Hematopoietic multipotent progenitor cell treated with erythropoietin and hydrocortisone succinate and interleukin-3 and kit ligand, for 8 days (in vitro differentiated cells): ENCODE measurements at regions not wholly inside any gene's neighbourhood (a gene's known extent, or its start where the extent isn't known, plus 50 kb on each side); places are given as distances from the start of the nearest gene placed in this dataset.

Experiments used
- DNase-seq: peaks from one replicate; pipeline ENCODE4 v3.0.0-alpha.2; 2015

- DNase-seq, result no peak
These were observed 89.6 kb upstream of the SGCD start for GRCh38 chr5:156237361-156237760.

DNA sequence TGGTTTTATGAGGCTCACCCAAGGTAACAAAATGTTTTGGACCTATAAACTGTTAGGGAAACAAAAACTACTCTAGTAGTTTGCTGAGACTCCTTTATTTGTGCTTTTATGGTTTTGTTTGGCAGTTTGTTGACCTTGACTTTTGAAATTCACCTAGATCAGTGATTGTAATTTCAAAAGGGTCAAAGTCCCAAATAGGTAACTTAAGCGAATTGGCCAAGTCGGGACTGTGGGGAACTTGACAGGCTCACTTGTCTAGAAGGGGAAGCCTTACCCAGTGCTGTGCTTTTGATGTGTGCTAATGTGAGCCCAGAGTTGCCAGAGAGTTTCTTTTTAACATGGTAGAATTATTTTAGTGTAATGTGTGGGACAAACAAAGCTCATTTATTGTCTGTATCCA, 87.2 kb upstream of the SGCD start:
- no peak for DNase-seq

- DNase-seq, result no peak
These were observed 86.5 kb upstream of the SGCD start for GRCh38 chr5:156240414-156240813.

- DNase-seq, result no peak
These were observed 85.7 kb upstream of the SGCD start for GRCh38 chr5:156241266-156241665.

DNA sequence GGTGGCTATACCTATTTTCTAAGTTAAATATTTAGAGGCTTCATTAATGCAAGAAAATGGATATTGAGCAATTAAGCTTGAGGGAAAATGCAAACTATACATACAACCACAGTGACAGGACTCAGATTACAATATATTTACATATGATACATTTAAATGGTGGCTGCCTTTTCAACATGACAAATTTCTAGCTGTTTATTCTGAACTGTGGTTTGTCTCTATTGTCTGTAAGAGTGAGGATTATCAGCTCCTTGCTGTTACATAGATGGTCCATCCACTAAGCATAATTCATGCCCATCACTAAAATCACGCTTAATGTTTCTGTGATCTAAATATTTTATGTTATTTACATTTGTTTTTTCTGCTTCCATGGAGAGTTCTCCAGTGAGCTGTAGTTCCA, 81.1 kb upstream of the SGCD start:
- no peak for DNase-seq

DNA sequence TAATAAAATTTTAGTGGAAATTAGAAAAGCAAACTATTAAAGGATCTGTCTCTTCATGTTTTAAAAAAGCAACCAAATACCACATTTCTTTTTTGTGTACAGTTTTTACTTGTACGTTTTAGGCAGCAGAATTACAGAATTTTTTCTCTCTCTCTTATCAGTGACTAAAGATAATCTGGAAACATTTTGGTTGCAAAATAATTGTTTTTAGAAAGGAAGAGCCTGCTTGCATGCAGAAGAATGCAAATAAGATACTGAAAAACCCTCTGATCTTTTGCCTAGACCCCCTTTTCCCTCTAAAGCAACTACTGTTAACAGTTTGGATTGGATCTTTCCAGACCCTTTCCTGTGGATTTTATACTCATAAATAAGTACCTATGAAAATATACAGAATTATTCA, 75.9 kb upstream of the SGCD start:
- no peak for DNase-seq

GRCh38 chr5:156253130-156253529, 73.8 kb upstream of the SGCD start:
- no peak for DNase-seq

GRCh38 chr5:156254196-156254595, 72.8 kb upstream of the SGCD start:
- no peak for DNase-seq

DNA sequence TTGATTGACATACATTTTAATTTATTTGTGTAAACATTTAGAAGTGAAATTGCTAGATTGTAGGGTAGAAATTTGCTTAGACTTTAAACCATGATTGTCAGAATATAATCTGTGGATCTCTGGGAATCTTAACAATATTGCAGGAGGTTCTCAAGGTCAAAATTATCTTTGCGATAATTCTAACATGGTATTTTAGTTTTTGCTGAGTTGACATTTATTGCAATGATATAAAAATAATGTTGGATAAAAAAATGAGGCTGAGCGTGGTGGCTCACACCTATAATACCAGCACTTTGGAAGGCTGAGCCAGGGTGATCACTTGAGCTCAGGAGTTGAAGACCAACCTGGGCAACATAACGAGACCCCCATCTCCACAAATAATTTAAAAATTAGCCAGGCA, 70.3 kb upstream of the SGCD start:
- DNase-seq, result no peak

DNA sequence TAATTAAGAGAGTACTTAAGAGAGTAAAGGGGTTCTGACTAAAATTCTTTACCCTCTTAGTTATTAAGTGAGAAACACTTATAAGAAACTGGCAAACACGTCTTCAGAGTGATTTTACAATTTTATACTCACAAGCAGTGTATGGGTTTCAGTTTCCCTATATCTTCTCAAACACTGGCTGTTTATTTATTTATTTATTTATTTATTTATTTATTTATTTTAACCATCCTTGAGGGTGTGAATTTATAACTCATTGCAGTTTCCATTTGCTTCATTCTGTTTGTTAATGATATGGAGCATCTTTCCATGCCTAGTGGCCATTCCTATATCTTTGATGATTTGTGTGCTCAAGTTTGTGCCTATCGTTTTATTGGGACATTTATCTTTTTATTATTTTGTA, 68.0 kb upstream of the SGCD start:
- no peak for DNase-seq

DNA sequence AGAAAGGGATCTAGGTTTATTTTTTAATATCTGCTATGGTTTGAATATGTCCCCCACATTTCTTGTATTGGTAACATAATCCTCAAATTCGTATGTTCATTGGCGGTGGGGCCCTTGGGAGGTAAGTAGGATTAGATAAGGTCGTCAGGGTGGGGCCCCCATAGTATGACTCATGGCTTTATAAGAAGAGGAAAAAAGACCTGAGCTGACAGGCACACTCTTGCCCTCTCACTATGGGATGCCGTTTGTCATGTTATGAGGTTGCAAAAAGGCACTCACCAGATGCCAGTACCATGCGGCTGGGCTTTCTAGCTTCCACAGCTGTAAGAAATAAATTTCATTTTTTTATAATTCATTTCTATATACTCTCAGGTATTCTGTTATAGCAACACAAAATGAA, 67.3 kb upstream of the SGCD start:
- DNase-seq, result no peak

GRCh38 chr5:156261275-156261939, 65.6 kb upstream of the SGCD start:
- DNase-seq, result no peak

- DNase-seq, result no peak
These were observed 55.4 kb upstream of the SGCD start for GRCh38 chr5:156271569-156271968.

GRCh38 chr5:156272139-156272538, 54.8 kb upstream of the SGCD start:
- DNase-seq, result no peak

DNA sequence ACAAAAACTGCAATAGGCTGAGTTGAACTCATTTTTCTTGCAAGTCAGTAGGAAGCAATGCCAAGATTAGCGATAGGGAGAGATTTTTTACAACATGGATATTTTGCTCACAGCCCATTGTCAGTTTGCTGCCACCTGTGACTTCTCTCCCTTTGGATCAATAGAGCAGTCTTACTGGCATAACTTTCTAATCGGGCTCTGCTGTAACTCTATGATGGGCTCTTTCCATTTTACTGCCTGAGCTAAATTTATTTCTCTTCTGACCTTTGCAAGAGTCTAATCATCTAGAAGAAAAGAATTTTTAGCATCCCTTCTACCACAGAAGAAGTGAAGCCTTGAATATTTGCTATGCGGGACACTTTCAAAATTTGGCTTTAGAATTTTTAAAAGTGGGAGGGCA, 53.6 kb upstream of the SGCD start:
- DNase-seq, result no peak

- DNase-seq, result no peak
These were observed 52.5 kb upstream of the SGCD start for GRCh38 chr5:156274453-156274852.
